Lower lobe of right lung (tissue), 2 donors: ENCODE measurements at regions not wholly inside any gene's neighbourhood (a gene's known extent, or its start where the extent isn't known, plus 50 kb on each side); places are given as distances from the start of the nearest gene placed in this dataset.
A peak's percentile ranks its signal among the peaks of the same experiment; 100 is the strongest.

Source experiments
- ATAC-seq, 2 donors: fragments of 200-7000 bp; cut with Tn5 transposase; one replicate each; pipeline ENCODE4 v1.9.1; 2020 to 2022; ENCODE audit warnings: mild to moderate bottlenecking in 2 of 2, moderate library complexity in 2 of 2
- DNase-seq: peaks from one replicate; pipeline ENCODE4 v3.0.0-alpha.2; 2020
- H3K27ac ChIP-seq: fragments of 200-600 bp; one replicate; pipeline ENCODE4 v1.8.0; 2022
- H3K27me3 ChIP-seq: fragments of 200-600 bp; one replicate; pipeline ENCODE4 v1.8.0; 2022; ENCODE audit warnings: low read depth
- H3K36me3 ChIP-seq: fragments of 200-600 bp; one replicate; pipeline ENCODE4 v1.8.0; 2022; ENCODE audit warnings: mild to moderate bottlenecking
- H3K4me1 ChIP-seq: fragments of 200-600 bp; one replicate; pipeline ENCODE4 v1.8.0; 2022
- H3K4me3 ChIP-seq: fragments of 200-600 bp; one replicate; pipeline ENCODE4 v1.8.0; 2022; ENCODE audit warnings: mild to moderate bottlenecking
- H3K9me3 ChIP-seq: fragments of 200-600 bp; one replicate; pipeline ENCODE4 v1.8.0; 2022
- intact Hi-C: fragments of 100-400 bp; cut with DNase I; formaldehyde crosslinking; loops from one replicate; pipeline ENCODE4 v1.11.0; 2022
- TF ChIP-seq, protein P1 (sequence below): fragments of 200-600 bp; IDR thresholded peaks from one replicate; pipeline ENCODE4 v1.8.0; 2022; ENCODE audit warnings: antibody characterized with exemption, mild to moderate bottlenecking
- donor health status: DM: no; HTN: yes; CAD: no; lungs with severe emphysema.

DNA sequence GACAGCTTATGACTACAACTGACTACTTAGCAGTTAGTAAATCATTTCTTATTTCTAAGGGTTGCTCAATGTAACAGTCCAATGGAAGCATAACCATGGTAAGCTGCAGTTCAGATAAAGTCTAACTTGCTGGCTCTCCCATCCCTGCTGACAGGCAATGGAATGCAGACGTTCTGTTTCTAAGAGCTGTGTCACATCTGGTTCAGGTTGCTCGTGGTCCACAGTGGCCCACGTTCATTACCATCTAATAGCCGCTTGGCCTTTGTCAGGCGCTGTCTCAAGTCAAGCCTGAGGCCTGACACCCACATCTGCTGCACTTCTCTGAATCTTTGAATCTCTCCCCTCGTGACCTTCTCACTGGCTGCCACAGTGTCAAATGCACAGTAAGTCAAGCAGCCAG lies 240.8 kb downstream of the FGFR2 start:
- Histone ChIP-seq H3K27ac (no peak overlapping the region), H3K4me3 (no peak overlapping the region), H3K27me3 (no peaks in the 10 kb centered on the region), H3K9me3 (no peaks in the 10 kb centered on the region), H3K36me3 (no peaks in the 10 kb centered on the region), H3K4me1 (peaks cover 6% of the 10 kb centered on the region)
- no peak for ATAC-seq
- intact Hi-C loops, result no loop called here
- no peak for DNase-seq
- TF ChIP-seq, protein P1, sequence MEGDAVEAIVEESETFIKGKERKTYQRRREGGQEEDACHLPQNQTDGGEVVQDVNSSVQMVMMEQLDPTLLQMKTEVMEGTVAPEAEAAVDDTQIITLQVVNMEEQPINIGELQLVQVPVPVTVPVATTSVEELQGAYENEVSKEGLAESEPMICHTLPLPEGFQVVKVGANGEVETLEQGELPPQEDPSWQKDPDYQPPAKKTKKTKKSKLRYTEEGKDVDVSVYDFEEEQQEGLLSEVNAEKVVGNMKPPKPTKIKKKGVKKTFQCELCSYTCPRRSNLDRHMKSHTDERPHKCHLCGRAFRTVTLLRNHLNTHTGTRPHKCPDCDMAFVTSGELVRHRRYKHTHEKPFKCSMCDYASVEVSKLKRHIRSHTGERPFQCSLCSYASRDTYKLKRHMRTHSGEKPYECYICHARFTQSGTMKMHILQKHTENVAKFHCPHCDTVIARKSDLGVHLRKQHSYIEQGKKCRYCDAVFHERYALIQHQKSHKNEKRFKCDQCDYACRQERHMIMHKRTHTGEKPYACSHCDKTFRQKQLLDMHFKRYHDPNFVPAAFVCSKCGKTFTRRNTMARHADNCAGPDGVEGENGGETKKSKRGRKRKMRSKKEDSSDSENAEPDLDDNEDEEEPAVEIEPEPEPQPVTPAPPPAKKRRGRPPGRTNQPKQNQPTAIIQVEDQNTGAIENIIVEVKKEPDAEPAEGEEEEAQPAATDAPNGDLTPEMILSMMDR, result no peak

DNA sequence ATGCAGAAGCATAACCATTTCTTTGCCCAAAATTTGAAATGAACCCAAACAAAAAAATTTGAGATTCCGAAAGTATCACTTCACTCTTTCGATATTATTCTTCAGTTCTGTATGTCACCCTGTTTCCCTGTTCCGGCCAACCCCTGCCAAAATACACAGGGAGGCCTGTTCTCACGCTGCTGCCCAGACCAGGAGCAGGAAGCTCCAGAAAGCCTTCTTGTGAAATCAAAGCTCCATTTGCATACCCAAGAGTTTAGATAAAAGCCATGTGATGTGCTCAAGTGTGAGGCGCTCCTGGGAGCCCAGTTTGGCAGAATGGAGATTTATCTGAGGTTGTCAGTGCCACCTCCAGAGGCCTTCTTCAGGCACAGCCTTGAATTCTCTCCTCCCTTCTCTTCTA lies 236.2 kb downstream of the FGFR2 start:
- H3K27ac ChIP-seq, result no peak overlapping the region
- no peak overlapping the region for H3K4me3 ChIP-seq
- no peaks in the 10 kb centered on the region for H3K36me3 ChIP-seq
- DNase-seq (peak; percentile 71), ATAC-seq (peak; percentile 94 to 95)
- H3K9me3 ChIP-seq, result no peaks in the 10 kb centered on the region
- TF ChIP-seq, protein P1, result no peak
- peaks cover 6% of the 10 kb centered on the region for H3K4me1 ChIP-seq
- H3K27me3 ChIP-seq, result no peaks in the 10 kb centered on the region
- intact Hi-C loops, result no loop called here

DNA sequence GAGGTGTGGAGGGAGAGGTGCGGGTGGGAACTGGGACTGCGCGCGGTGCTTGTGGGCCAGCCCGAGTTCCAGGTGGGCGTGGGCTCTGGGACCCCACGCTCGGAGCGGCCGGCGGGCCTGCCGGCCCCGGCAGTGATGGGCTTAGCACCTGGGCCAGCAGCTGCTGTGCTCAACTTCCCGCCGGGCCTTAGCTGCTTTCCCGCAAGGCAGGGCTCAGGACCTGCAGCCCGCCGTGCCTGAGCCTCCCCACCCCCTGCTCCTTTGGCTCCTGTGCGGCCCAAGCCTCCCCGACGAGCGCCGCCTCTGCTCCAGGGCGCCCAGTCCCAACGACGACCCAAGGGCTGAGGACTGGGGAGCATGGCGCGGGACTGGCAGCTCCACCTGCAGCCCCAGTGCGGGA lies 232.7 kb downstream of the FGFR2 start:
- ATAC-seq, result no peak

DNA sequence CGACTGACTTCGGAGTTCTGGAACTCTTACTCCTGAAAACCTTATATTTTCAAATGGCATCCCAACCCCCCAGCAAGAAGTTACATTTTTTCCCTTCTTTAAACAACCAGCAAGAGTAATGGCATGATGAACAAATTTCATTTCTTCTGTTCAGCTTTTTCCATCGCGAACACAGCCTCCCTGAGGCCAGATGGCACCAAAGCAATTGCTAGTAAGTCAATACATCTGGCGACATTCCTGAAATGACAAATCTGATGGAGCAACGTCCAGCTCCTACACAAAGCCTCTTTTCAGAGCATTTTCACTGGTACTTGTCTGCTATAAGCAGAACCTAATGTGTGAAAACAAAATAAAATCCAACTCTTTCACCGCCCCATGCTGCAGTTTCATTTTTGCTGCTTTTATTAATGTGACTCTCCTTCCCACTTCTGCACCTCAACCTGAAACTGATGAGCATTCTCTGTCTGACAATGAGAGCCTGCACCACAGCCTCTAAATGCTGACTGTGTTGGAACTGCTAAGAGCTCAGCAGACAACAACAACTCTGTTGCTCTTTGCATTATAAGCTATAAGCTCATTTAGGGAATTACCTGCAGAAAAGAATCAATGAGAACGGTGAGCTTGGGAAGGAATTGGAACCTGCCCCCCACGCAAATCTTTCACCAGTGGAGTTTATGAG lies 229.8 kb downstream of the FGFR2 start:
- DNase-seq (no peak), ATAC-seq (no peak)
- Histone ChIP-seq H3K4me3 (no peak overlapping the region), H3K27me3 (no peaks in the 10 kb centered on the region), H3K36me3 (no peaks in the 10 kb centered on the region), H3K27ac (no peak overlapping the region), H3K4me1 (no peaks in the 10 kb centered on the region), H3K9me3 (no peaks in the 10 kb centered on the region)
- TF ChIP-seq, protein P1, result no peak
- intact Hi-C loops, result no loop called here

More for the DNA sequence above, 232.7 kb downstream of the FGFR2 start:
- peaks cover 6% of the 10 kb centered on the region for H3K4me1 ChIP-seq
- H3K4me3 ChIP-seq, result no peak overlapping the region
- H3K27me3 ChIP-seq, result no peaks in the 10 kb centered on the region
- no peaks in the 10 kb centered on the region for H3K36me3 ChIP-seq
- DNase-seq, result no peak
- TF ChIP-seq, protein P1, result no peak
- intact Hi-C loops, result no loop called here
- no peaks in the 10 kb centered on the region for H3K9me3 ChIP-seq
- H3K27ac ChIP-seq, result no peak overlapping the region

DNA sequence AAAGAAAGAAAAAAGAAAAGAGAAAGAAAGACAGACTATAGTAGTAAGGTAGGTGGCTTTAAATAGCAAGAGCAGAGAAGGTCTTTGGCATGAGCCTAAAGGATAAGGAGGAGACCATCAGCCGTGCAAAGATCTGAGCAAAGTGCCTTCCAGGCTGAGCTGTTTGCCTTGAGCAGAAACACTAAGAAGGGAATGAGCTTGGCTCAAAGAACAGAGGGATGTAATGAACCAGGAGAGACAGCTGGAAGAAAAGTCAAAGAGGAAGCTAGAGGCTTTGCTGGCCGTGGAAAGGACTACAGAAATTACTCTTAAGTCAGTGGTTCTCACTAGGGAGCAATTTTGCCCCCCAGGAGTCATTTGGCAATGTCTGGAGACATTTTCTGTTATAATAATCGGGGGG lies 228.6 kb downstream of the FGFR2 start:
- H3K27me3 ChIP-seq, result no peaks in the 10 kb centered on the region
- no peaks in the 10 kb centered on the region for H3K36me3 ChIP-seq
- intact Hi-C loops, result no loop called here
- H3K4me3 ChIP-seq, result no peak overlapping the region
- no peak for DNase-seq
- TF ChIP-seq, protein P1, result no peak
- H3K9me3 ChIP-seq, result no peaks in the 10 kb centered on the region
- no peaks in the 10 kb centered on the region for H3K4me1 ChIP-seq
- ATAC-seq, result no peak
- no peak overlapping the region for H3K27ac ChIP-seq
